ENCODE measurements at regions not wholly inside any gene's neighbourhood (a gene's known extent, or its start where the extent isn't known, plus 50 kb on each side); places are given as distances from the start of the nearest gene placed in this dataset.
"Not testable (repeated sequence)": the region's sequence is repeated elsewhere in the genome, so short reads cannot be mapped to it uniquely, and the experiment has no call there.

DNA sequence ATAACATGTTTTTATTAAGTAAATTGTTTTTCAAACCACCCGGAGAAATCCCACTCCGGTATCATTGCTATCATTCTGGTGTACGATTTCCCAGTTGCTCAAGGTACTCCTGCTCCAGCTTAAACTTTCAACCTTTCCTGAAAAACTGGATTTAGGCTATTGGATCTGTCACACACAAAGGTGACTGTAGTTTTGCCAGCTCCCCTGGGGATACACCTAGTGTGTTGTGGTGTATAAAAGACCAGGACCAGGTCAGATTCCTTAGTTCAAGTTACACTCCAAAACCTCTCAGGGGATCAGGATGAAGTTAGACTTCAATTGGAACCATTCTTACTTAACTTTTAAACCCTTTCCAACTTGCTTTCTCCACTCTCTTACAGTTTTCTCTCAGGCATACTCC, 303.9 kb downstream of the NOVA1 start:
- H3K4me1 ChIP-seq (ENCODE audit: control insufficient read depth, low read depth, low read length), result no peaks in the 10 kb centered on the region
- no peaks in the 10 kb centered on the region for H3K9me3 ChIP-seq (ENCODE audit: control insufficient read depth, low read depth, low read length)
- no peak overlapping the region for H3K4me3 ChIP-seq (ENCODE audit: low read length)
- no peak overlapping the region for H3K27ac ChIP-seq (ENCODE audit: low read length)
- H3K9ac ChIP-seq (ENCODE audit: low read length), result no peak overlapping the region
- H3K36me3 ChIP-seq (ENCODE audit: control insufficient read depth, low read depth, low read length), result no peaks in the 10 kb centered on the region
- H3K27me3 ChIP-seq (ENCODE audit: control insufficient read depth, insufficient read depth, low read length), result no peaks in the 10 kb centered on the region

DNA sequence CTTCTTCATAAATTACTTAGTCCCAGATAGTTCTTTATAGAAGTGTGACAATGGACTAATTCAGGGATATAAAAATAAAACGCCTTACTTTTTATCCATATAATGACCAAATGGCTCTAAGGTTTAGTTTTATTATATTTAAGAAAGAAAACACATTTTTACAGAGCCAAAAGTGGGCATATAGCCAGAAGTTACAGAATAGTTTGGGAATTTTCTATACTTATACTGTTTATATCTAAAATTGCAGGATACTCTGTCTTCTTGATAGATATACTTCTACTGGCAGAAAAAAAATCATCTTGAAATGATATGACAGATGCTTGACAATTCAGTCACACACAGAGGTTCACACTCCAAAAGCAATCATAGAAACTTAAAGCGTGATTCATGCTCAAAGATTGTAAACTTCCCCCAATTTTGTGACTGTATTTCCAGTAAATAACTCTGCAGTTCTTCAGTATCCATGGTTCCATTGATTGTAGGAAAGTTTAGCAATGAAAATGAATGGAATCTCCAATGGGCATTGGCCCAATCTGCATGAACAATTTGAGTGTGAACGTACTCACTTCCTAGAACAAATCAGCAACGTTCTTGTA, 307.8 kb downstream of the NOVA1 start:
- Histone ChIP-seq H3K4me1 (ENCODE audit: control insufficient read depth, low read depth, low read length) (no peaks in the 10 kb centered on the region), H3K9ac (ENCODE audit: low read length) (no peak overlapping the region), H3K27me3 (ENCODE audit: control insufficient read depth, insufficient read depth, low read length) (no peaks in the 10 kb centered on the region), H3K36me3 (ENCODE audit: control insufficient read depth, low read depth, low read length) (no peaks in the 10 kb centered on the region), H3K9me3 (ENCODE audit: control insufficient read depth, low read depth, low read length) (no peaks in the 10 kb centered on the region), H3K27ac (ENCODE audit: low read length) (no peak overlapping the region), H3K4me3 (ENCODE audit: low read length) (no peak overlapping the region)

DNA sequence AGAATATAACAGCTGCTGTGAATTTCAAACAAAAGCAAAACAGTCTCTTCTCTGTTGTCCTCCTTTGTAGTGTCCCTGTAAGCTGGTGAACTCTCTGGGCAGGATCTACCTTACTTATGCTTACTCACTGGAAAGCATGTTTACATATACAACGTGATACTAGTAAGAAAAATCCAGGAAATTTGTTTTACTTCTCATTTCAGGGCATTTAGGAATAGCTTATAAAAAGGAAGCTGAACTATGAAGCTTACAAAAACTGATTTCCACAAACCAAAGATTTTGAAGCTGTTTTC, 311.0 kb downstream of the NOVA1 start:
- H3K36me3 ChIP-seq (ENCODE audit: control insufficient read depth, low read depth, low read length), result no peaks in the 10 kb centered on the region
- H3K27me3 ChIP-seq (ENCODE audit: control insufficient read depth, insufficient read depth, low read length), result no peaks in the 10 kb centered on the region
- H3K9me3 ChIP-seq (ENCODE audit: control insufficient read depth, low read depth, low read length), result no peaks in the 10 kb centered on the region
- no peak overlapping the region for H3K4me3 ChIP-seq (ENCODE audit: low read length)
- no peak overlapping the region for H3K27ac ChIP-seq (ENCODE audit: low read length)
- H3K4me1 ChIP-seq (ENCODE audit: control insufficient read depth, low read depth, low read length), result peaks cover 6% of the 10 kb centered on the region
- no peak overlapping the region for H3K9ac ChIP-seq (ENCODE audit: low read length)

DNA sequence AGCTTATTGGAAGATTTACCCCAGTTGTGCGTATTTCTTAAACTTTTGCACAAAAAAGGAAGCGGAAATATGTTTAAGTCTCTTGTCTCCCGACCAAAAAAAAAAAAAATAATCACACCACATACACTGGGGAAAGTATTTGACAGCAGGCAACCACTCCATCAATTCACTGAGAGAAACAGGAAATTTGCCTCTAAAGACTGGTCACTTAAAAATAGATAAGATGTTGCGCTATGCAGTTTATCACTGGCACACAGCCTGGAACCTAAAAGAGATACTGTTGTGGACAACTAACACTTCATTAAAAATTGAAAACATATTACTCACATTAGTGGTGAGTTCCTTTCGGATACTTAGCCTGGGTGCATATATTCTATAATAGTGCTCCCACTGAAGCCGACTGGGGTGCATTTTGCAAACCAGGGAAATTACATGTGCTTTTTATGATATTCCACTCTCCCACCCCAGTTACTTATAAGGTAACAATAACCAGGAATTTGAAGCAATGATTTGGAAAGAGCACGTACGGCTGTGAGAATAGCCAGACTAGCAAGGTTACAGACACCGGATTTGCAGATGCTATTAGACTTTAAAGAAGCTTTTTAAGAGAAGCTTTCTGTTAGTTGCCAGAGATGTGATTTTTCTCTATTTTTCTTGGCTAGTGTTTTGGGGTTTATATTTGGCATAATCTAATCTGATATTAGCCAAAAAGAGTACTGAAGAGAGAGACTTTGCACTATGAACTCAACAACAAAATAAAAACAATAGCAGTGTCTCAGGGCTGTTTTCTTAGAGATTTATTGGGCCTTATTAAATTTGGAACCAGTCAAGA, 311.5 kb downstream of the NOVA1 start:
- Histone ChIP-seq H3K27ac (ENCODE audit: low read length) (no peak overlapping the region), H3K9me3 (ENCODE audit: control insufficient read depth, low read depth, low read length) (no peaks in the 10 kb centered on the region), H3K4me3 (ENCODE audit: low read length) (no peak overlapping the region), H3K4me1 (ENCODE audit: control insufficient read depth, low read depth, low read length) (peaks cover 12% of the 10 kb centered on the region), H3K9ac (ENCODE audit: low read length) (no peak overlapping the region), H3K27me3 (ENCODE audit: control insufficient read depth, insufficient read depth, low read length) (no peaks in the 10 kb centered on the region), H3K36me3 (ENCODE audit: control insufficient read depth, low read depth, low read length) (no peaks in the 10 kb centered on the region)

DNA sequence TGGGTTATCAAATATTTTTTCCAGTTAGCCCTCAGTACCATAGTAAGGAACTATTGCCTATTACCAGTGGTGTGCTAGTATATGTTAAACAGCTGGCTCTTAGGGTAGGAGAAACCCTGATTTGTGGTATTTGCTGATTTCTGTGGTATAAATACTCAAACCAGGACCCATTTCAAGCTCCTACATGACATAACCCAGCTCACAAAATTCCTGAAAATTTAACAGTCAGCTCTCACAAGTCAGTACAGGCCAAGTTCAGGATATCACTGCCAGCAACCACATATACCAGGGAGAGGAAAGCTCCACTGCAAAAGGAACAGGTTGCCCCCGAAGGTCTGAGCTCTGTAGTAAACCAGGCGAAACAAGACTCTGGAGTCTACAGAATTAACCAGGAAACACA, 315.3 kb downstream of the NOVA1 start:
- Histone ChIP-seq H3K4me1 (ENCODE audit: control insufficient read depth, low read depth, low read length) (peaks cover 14% of the 10 kb centered on the region), H3K36me3 (ENCODE audit: control insufficient read depth, low read depth, low read length) (no peaks in the 10 kb centered on the region), H3K9ac (ENCODE audit: low read length) (no peak overlapping the region), H3K9me3 (ENCODE audit: control insufficient read depth, low read depth, low read length) (no peaks in the 10 kb centered on the region), H3K4me3 (ENCODE audit: low read length) (no peak overlapping the region), H3K27me3 (ENCODE audit: control insufficient read depth, insufficient read depth, low read length) (no peaks in the 10 kb centered on the region), H3K27ac (ENCODE audit: low read length) (no peak overlapping the region)

DNA sequence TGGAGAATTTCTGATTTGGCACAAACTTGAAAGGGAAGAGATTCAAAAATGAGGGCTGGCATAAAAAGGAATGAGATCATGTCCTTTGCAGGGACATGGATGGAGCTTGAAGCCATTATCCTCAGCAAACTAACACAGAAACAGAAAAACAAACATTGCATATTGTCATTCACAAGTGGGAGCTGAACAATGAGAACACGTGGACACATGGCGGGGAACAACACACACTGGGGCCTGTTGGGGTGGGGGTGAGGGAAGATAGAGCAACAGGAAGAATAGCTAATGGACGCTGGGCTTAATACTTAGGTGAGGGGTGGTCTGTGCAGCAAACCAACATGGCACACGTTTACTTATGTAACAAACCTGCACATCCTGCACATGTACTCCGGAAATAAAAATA, 315.8 kb downstream of the NOVA1 start:
- not testable (repeated sequence) for H3K9ac ChIP-seq (ENCODE audit: low read length); H3K36me3 ChIP-seq (ENCODE audit: control insufficient read depth, low read depth, low read length); H3K4me3 ChIP-seq (ENCODE audit: low read length); H3K27ac ChIP-seq (ENCODE audit: low read length); H3K27me3 ChIP-seq (ENCODE audit: control insufficient read depth, insufficient read depth, low read length); H3K9me3 ChIP-seq (ENCODE audit: control insufficient read depth, low read depth, low read length)
- peaks cover 14% of the 10 kb centered on the region for H3K4me1 ChIP-seq (ENCODE audit: control insufficient read depth, low read depth, low read length)

DNA sequence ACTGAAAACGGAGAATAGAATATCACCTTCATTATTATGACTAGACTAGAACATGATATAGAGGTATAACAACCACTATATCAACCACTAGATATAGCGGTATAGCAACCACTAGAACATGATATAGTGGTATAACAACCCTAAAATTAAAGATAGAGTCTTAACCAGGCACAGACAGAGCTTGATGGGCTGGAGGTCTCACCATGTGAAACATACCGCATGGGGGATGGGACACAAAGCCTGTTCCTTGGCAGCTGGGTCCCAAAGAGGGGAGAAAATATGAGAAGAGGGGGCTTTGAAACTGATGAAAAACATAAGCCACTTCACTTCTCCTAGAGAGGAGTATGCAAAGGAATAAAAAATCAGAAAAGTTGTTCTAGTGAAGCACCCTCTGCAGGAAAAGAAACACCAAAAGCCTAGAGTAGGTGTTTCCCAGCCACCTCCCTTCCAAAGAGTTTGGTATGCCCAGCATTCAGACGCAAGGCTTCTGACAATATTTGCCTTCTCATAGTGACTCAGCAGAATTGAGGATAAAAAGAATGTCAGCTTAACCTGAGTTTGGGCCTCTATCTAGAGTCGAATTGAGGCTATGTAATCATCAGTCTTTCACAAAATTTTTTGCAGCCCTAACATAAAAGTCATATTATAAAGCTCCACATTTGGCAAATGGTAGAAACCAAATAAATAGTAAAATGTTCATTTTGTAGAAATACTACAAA, 316.4 kb downstream of the NOVA1 start:
- no peak overlapping the region for H3K9ac ChIP-seq (ENCODE audit: low read length)
- H3K27ac ChIP-seq (ENCODE audit: low read length), result peak overlapping the region; percentile 21
- H3K9me3 ChIP-seq (ENCODE audit: control insufficient read depth, low read depth, low read length), result no peaks in the 10 kb centered on the region
- H3K4me3 ChIP-seq (ENCODE audit: low read length), result no peak overlapping the region
- H3K27me3 ChIP-seq (ENCODE audit: control insufficient read depth, insufficient read depth, low read length), result no peaks in the 10 kb centered on the region
- H3K4me1 ChIP-seq (ENCODE audit: control insufficient read depth, low read depth, low read length), result peaks cover 14% of the 10 kb centered on the region
- no peaks in the 10 kb centered on the region for H3K36me3 ChIP-seq (ENCODE audit: control insufficient read depth, low read depth, low read length)

DNA sequence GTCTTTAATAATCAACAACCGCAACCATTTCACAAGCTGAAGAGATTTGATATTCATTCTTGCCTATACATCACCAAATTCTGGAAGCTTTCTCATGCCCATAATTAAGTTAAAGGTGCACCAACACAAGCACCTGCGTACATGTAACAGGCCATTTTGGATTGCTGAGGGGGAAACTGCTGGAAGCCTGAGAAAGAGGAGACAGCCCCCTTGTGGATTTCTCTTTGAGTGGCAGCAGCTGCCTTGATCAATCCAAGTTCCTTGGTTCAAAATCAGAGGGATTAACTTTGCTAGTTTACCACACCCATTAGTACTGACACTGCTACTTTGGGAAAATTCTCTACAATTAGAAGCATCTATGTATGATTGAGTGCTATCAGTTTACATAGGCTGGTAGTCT, 321.1 kb downstream of the NOVA1 start:
- Histone ChIP-seq H3K9ac (ENCODE audit: low read length) (no peak overlapping the region), H3K27ac (ENCODE audit: low read length) (no peak overlapping the region), H3K4me3 (ENCODE audit: low read length) (no peak overlapping the region), H3K27me3 (ENCODE audit: control insufficient read depth, insufficient read depth, low read length) (no peaks in the 10 kb centered on the region), H3K36me3 (ENCODE audit: control insufficient read depth, low read depth, low read length) (no peaks in the 10 kb centered on the region), H3K9me3 (ENCODE audit: control insufficient read depth, low read depth, low read length) (no peaks in the 10 kb centered on the region), H3K4me1 (ENCODE audit: control insufficient read depth, low read depth, low read length) (peaks cover 7% of the 10 kb centered on the region)

DNA sequence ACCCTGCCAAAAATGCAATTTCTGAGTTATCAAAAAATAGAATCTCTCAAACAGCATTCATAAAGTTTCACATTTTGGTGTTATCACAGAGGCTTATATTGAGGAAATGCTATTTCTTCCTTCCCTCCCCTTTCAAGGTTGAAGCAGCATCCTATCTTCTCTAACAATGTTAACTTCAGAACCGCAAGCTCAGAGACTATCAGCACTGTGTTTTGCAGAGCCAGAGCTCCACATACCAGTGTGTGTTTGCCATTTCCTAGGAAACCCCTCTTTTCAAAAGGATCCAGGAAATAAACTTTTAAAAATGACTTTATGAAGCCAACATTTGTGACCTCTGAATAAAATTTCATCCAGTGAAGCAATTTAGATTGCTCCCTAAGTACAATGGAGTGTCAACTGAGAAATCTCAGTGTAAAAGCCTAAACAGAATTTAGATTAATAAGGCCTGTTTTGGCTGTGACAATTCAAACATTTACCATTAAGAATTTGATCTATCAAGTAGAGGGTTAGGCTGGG, 332.6 kb downstream of the NOVA1 start:
- Histone ChIP-seq H3K4me3 (ENCODE audit: low read length) (no peak overlapping the region), H3K9ac (ENCODE audit: low read length) (no peak overlapping the region), H3K36me3 (ENCODE audit: control insufficient read depth, low read depth, low read length) (no peaks in the 10 kb centered on the region), H3K27me3 (ENCODE audit: control insufficient read depth, insufficient read depth, low read length) (no peaks in the 10 kb centered on the region), H3K4me1 (ENCODE audit: control insufficient read depth, low read depth, low read length) (peaks cover 20% of the 10 kb centered on the region), H3K27ac (ENCODE audit: low read length) (no peak overlapping the region), H3K9me3 (ENCODE audit: control insufficient read depth, low read depth, low read length) (no peaks in the 10 kb centered on the region)

DNA sequence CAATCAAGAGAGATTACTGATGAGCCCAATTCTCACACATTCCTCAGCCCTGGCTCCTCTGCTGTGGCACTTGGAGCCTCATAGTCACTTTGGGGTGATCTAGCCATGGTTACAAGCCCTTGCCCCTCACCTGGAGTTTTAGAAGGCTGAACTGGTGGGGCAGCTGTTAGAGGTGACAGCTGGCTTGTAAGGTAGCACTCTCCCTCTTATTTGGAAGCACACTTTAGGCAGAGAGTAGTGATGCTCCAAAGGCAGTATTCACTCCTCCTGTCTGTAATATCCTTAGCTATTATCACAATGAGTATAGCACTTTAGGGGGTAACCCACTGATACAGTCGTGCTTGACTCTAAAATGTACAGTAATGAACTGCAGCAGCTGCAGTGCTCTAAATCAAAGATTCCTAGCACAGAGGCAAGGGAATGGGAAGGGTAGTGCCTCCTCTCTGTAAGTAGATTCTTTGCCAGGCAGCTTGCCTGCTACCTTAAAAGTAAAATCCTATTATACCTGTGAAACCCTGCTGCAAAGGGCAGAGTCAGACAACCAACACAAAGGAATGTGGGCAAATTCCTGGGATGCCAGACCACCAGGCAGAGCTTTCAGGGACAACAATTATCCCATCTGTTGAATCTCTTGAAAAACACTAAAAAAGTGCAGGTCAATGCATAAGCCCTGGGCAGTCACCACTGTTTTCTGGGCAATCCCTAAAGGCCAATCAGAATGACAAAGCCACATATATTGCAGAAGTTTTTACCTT, 336.3 kb downstream of the NOVA1 start:
- Histone ChIP-seq H3K4me3 (ENCODE audit: low read length) (no peak overlapping the region), H3K9me3 (ENCODE audit: control insufficient read depth, low read depth, low read length) (no peaks in the 10 kb centered on the region), H3K36me3 (ENCODE audit: control insufficient read depth, low read depth, low read length) (no peaks in the 10 kb centered on the region), H3K9ac (ENCODE audit: low read length) (no peak overlapping the region), H3K27ac (ENCODE audit: low read length) (no peak overlapping the region), H3K4me1 (ENCODE audit: control insufficient read depth, low read depth, low read length) (peaks cover 20% of the 10 kb centered on the region), H3K27me3 (ENCODE audit: control insufficient read depth, insufficient read depth, low read length) (no peaks in the 10 kb centered on the region)

DNA sequence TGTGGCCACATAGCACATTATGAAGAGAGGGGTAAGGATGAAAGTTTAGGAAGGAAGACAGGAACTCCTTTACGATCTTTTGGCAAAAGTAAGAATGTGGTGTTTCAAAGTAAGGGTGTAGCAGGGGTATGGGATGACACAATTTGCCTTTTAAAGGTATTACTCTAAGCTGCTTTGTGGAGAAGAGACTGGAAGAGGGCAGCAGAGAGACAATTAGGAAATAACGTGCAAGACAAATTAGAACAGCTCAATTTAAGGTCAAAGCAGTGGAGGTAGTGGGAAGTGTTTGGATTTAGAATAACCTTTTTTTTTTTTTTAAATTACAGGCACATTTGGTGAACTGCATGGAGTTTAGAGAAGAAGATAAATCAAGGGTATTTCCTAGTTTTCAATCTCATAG, 342.6 kb downstream of the NOVA1 start:
- Histone ChIP-seq H3K27ac (ENCODE audit: low read length) (no peak overlapping the region), H3K4me1 (ENCODE audit: control insufficient read depth, low read depth, low read length) (no peaks in the 10 kb centered on the region), H3K9me3 (ENCODE audit: control insufficient read depth, low read depth, low read length) (no peaks in the 10 kb centered on the region), H3K9ac (ENCODE audit: low read length) (no peak overlapping the region), H3K27me3 (ENCODE audit: control insufficient read depth, insufficient read depth, low read length) (no peaks in the 10 kb centered on the region), H3K36me3 (ENCODE audit: control insufficient read depth, low read depth, low read length) (no peaks in the 10 kb centered on the region), H3K4me3 (ENCODE audit: low read length) (no peak overlapping the region)
